Spleen (tissue), 11 donors: ENCODE measurements at regions not wholly inside any gene's neighbourhood (a gene's known extent, or its start where the extent isn't known, plus 50 kb on each side); places are given as distances from the start of the nearest gene placed in this dataset.
A peak's percentile ranks its signal among the peaks of the same experiment; 100 is the strongest.

ENCODE experiments used
- DNase-seq: peaks from one replicate; pipeline ENCODE4 v3.0.0-alpha.2; 2020
- H3K27ac ChIP-seq, 8 donors: fragments of 200-600 bp; sonication (generic) in 7 of 8; 1 replicate in 4 of 8; 2 replicates in 4 of 8; pipeline versions ENCODE4 v1.5.0 to v1.8.0; 2016 to 2021; ENCODE audit warnings: inconsistent platforms in 4 of 8, mild to moderate bottlenecking in 4 of 8, moderate library complexity in 1 of 8
- H3K27me3 ChIP-seq, 7 donors: fragments of 200-600 bp; sonication (generic) in 6 of 7; replicated peaks in 1 of 7; 1 replicate in 4 of 7; 2 replicates in 3 of 7; pipeline versions ENCODE4 v1.5.0 to v1.8.0; 2016 to 2021; ENCODE audit warnings: inconsistent platforms in 3 of 7, mild to moderate bottlenecking in 1 of 7
- H3K36me3 ChIP-seq, 6 donors: fragments of 200-600 bp; sonication (generic) in 5 of 6; 1 replicate in 4 of 6; 2 replicates in 2 of 6; pipeline versions ENCODE4 v1.5.0 to v1.8.0; 2016 to 2021; ENCODE audit warnings: inconsistent platforms in 2 of 6
- H3K4me1 ChIP-seq, 6 donors: fragments of 200-600 bp; sonication (generic) in 5 of 6; 1 replicate in 3 of 6; 2 replicates in 3 of 6; pipeline versions ENCODE4 v1.5.0 to v1.8.0; 2016 to 2021; ENCODE audit warnings: inconsistent platforms in 3 of 6
- H3K4me3 ChIP-seq, 8 donors: fragments of 200-600 bp; sonication (generic) in 7 of 8; 1 replicate in 4 of 8; 2 replicates in 4 of 8; pipeline versions ENCODE4 v1.5.0 to v1.8.0; 2016 to 2021; ENCODE audit warnings: inconsistent platforms in 4 of 8, mild to moderate bottlenecking in 4 of 8, moderate library complexity in 2 of 8
- H3K9me3 ChIP-seq, 8 donors: fragments of 200-600 bp; sonication (generic) in 7 of 8; 1 replicate in 4 of 8; 2 replicates in 4 of 8; pipeline versions ENCODE4 v1.5.0 to v1.8.0; 2016 to 2021; ENCODE audit warnings: inconsistent platforms in 4 of 8
- CTCF ChIP-seq, 11 experiments: fragments of 200-600 bp in 7 of 11; fragments of 450-650 bp in 4 of 11; sonication (generic) in 4 of 11; IDR thresholded peaks in 8 of 11; conservative IDR thresholded peaks in 3 of 11; 1 replicate in 7 of 11; 2 replicates in 4 of 11; pipeline versions ENCODE4 v1.4.0 to v1.8.0; 2016 to 2021; ENCODE audit warnings: antibody characterized with exemption in 11 of 11, inconsistent platforms in 4 of 11, mild to moderate bottlenecking in 1 of 11
- POLR2A ChIP-seq, 3 donors: fragments of 450-650 bp; IDR thresholded peaks; one replicate each; pipeline ENCODE4 v1.5.1; 2017; ENCODE audit warnings: antibody characterized with exemption in 3 of 3, mild to moderate bottlenecking in 1 of 3
- POLR2AphosphoS5 ChIP-seq, 3 donors: sonication (generic); formaldehyde crosslinking; IDR thresholded peaks; one replicate each; pipeline ENCODE4 v1.5.1; 2017; ENCODE audit warnings: antibody characterized with exemption in 3 of 3
- WGBS, 5 donors: extraction: QIAGEN DNeasy Blood & Tissue Kit in 3 of 5; methylation state at CpG; one replicate each; pipeline versions ENCODE4 v1.1.5 to v1.1.7; 2013 to 2018; 5-methylcytosine and 5-hydroxymethylcytosine counted together
- intact Hi-C: fragments of 100-400 bp; cut with DNase I; formaldehyde crosslinking; loops from one replicate; pipeline ENCODE4 v1.15.0; 2023; ENCODE audit warnings: low total_unique reads
- donor health status: healthy with polysubstance abuse.
- donor health status: DM: no; HTN: no; CAD: no; lungs with moderate emphysema.
- donor health status: DM: no; HTN: no; CAD: no.
- donor health status: Bipolar disorder and iron deficiency.
- donor health status: healthy.
- donor health status: DM: no; HTN: no; CAD: no.
- donor health status: DM: yes; HTN: yes; CAD: no.

GRCh38 chr7:56290548-56290947 lies 174.3 kb upstream of the NUPR2 start:
- intact Hi-C loops, result no loop called here
- no peak for TF ChIP-seq CTCF (IDR thresholded peaks at IDR 0.05 in 8 of 11, conservative IDR thresholded peaks at IDR 0.05 in 3 of 11)
- no peak for TF ChIP-seq POLR2A (IDR thresholded peaks at IDR 0.05)
- no peak for TF ChIP-seq POLR2AphosphoS5 (IDR thresholded peaks at IDR 0.05)
- H3K36me3 ChIP-seq, result no peaks in the 10 kb centered on the region
- H3K27me3 ChIP-seq, result peaks cover 0 to 7% (median 0%) of the 10 kb centered on the region in 7 donors
- H3K27ac ChIP-seq, result no peak overlapping the region
- H3K9me3 ChIP-seq, result peaks cover 0 to 41% (median 26%) of the 10 kb centered on the region in 8 donors
- H3K4me1 ChIP-seq, result no peaks in the 10 kb centered on the region
- H3K4me3 ChIP-seq, result no peak overlapping the region
- DNase-seq, result no peak
- WGBS, 5 donors, result 75 to 86% (median 80%) methylated on average over 7 of the region's 7 CpGs

- H3K9me3 ChIP-seq, result peaks cover 0 to 33% (median 18%) of the 10 kb centered on the region in 8 donors
- 9 to 28% (median 12%) methylated on average over 45 to 57 of the region's 57 CpGs for WGBS, 5 donors
- H3K36me3 ChIP-seq, result no peaks in the 10 kb centered on the region
- peak overlapping the region in 7 of 8 donors; percentile 5 to 55 (median 21) for H3K4me3 ChIP-seq
- no peaks in the 10 kb centered on the region for H3K4me1 ChIP-seq
- peaks cover 0 to 7% (median 0%) of the 10 kb centered on the region in 7 donors for H3K27me3 ChIP-seq
- peak in 1 of 3 donors; percentile 22 for TF ChIP-seq POLR2AphosphoS5 (IDR thresholded peaks at IDR 0.05)
- no peak for TF ChIP-seq CTCF (IDR thresholded peaks at IDR 0.05 in 8 of 11, conservative IDR thresholded peaks at IDR 0.05 in 3 of 11)
- no peak for TF ChIP-seq POLR2A (IDR thresholded peaks at IDR 0.05)
- DNase-seq, result peak; percentile 76
- intact Hi-C loops, result no loop called here
- no peak overlapping the region for H3K27ac ChIP-seq
Observed at GRCh38 chr7:56287429-56288138, 171.4 kb upstream of the NUPR2 start.

- intact Hi-C loops, result no loop called here
- no peak overlapping the region for H3K27ac ChIP-seq
- no peak overlapping the region for H3K4me3 ChIP-seq
- TF ChIP-seq POLR2AphosphoS5 (IDR thresholded peaks at IDR 0.05), result no peak
- 72 to 84% (median 77%) methylated on average over 5 to 7 of the region's 7 CpGs for WGBS, 5 donors
- H3K36me3 ChIP-seq, result no peaks in the 10 kb centered on the region
- no peaks in the 10 kb centered on the region for H3K27me3 ChIP-seq
- peaks cover 0 to 42% (median 24%) of the 10 kb centered on the region in 8 donors for H3K9me3 ChIP-seq
- no peaks in the 10 kb centered on the region for H3K4me1 ChIP-seq
- DNase-seq, result no peak
Observed at GRCh38 chr7:56256108-56256507, 139.9 kb upstream of the NUPR2 start.

GRCh38 chr7:56250135-56250534 lies 133.9 kb upstream of the NUPR2 start:
- Histone ChIP-seq H3K4me3 (no peak overlapping the region), H3K36me3 (no peaks in the 10 kb centered on the region), H3K27me3 (no peaks in the 10 kb centered on the region), H3K4me1 (no peaks in the 10 kb centered on the region), H3K9me3 (peaks cover 0 to 51% (median 23%) of the 10 kb centered on the region in 8 donors), H3K27ac (no peak overlapping the region)
- DNase-seq, result no peak
- 54 to 68% (median 61%) methylated on average over 3 of the region's 3 CpGs for WGBS, 5 donors
- TF ChIP-seq CTCF (IDR thresholded peaks at IDR 0.05 in 8 of 11, conservative IDR thresholded peaks at IDR 0.05 in 3 of 11), result no peak
- TF ChIP-seq POLR2A (IDR thresholded peaks at IDR 0.05), result no peak
- TF ChIP-seq POLR2AphosphoS5 (IDR thresholded peaks at IDR 0.05), result no peak
- intact Hi-C loops, result no loop called here
